Retina (tissue), 1 donor: ENCODE measurements at regions not wholly inside any gene's neighbourhood (a gene's known extent, or its start where the extent isn't known, plus 50 kb on each side); places are given as distances from the start of the nearest gene placed in this dataset.

Experiments used
- DNase-seq: peaks from one replicate; pipeline ENCODE4 v3.0.0-alpha.2; 2016

GRCh38 chr5:143554918-143555477, 151.5 kb upstream of the NR3C1 start:
- DNase-seq, result no peak

GRCh38 chr5:143554187-143554717, 150.8 kb upstream of the NR3C1 start:
- no peak for DNase-seq

- no peak for DNase-seq
Observed at GRCh38 chr5:143552680-143553079, 149.2 kb upstream of the NR3C1 start.

GRCh38 chr5:143551820-143552251, 148.3 kb upstream of the NR3C1 start:
- DNase-seq, result no peak

- DNase-seq, result no peak
Observed at GRCh38 chr5:143550986-143551630, 147.6 kb upstream of the NR3C1 start.

GRCh38 chr5:143547342-143547741, 143.9 kb upstream of the NR3C1 start:
- no peak for DNase-seq

- DNase-seq, result no peak
Observed at GRCh38 chr5:143546394-143546793, 142.9 kb upstream of the NR3C1 start.

GRCh38 chr5:143544606-143545005, 141.1 kb upstream of the NR3C1 start:
- no peak for DNase-seq

- DNase-seq, result no peak
Observed at GRCh38 chr5:143543358-143544255, 140.1 kb upstream of the NR3C1 start.

- no peak for DNase-seq
Observed at GRCh38 chr5:143542798-143543144, 139.3 kb upstream of the NR3C1 start.

GRCh38 chr5:143541943-143542797, 138.7 kb upstream of the NR3C1 start:
- no peak for DNase-seq

GRCh38 chr5:143539742-143540141, 136.3 kb upstream of the NR3C1 start:
- no peak for DNase-seq

GRCh38 chr5:143537056-143537455, 133.6 kb upstream of the NR3C1 start:
- no peak for DNase-seq

GRCh38 chr5:143536364-143536763, 132.9 kb upstream of the NR3C1 start:
- DNase-seq, result no peak

- DNase-seq, result no peak
Observed at GRCh38 chr5:143534761-143535154, 131.3 kb upstream of the NR3C1 start.

- DNase-seq, result no peak
Observed at GRCh38 chr5:143533978-143534760, 130.7 kb upstream of the NR3C1 start.

- no peak for DNase-seq
Observed at GRCh38 chr5:143533475-143533874, 130.0 kb upstream of the NR3C1 start.

- no peak for DNase-seq
Observed at GRCh38 chr5:143527808-143528207, 124.3 kb upstream of the NR3C1 start.

GRCh38 chr5:143525176-143525575, 121.7 kb upstream of the NR3C1 start:
- DNase-seq, result no peak

GRCh38 chr5:143524338-143524945, 121.0 kb upstream of the NR3C1 start:
- no peak for DNase-seq

GRCh38 chr5:143521846-143522400, 118.4 kb upstream of the NR3C1 start:
- DNase-seq, result peak; percentile 50
